IMR-90 (cell line): ENCODE measurements at regions not wholly inside any gene's neighbourhood (a gene's known extent, or its start where the extent isn't known, plus 50 kb on each side); places are given as distances from the start of the nearest gene placed in this dataset.

ENCODE experiments used
- ATAC-seq: fragments of 200-7000 bp; cut with Tn5 transposase; 2 replicates; pipeline ENCODE4 v1.9.1; 2020; ENCODE audit warnings: low read depth, mild to moderate bottlenecking, moderate library complexity
- BruUV-seq: library from RNA; stranded (reverse); fragments of 400-500 nt; replicated peaks from 2 replicates; lab custom pipeline; 2021; lab: Mats Ljungman, UMichigan
- CTCF ChIA-PET: fragments of 300-600 bp; formaldehyde crosslinking; extraction: SDS; loops from one replicate; lab custom pipeline; 2021; ENCODE audit warnings: antibody characterized with exemption; lab: Yijun Ruan, JAX
- POLR2A ChIA-PET: fragments of 300-600 bp; sonication (Branson Sonifier 250); formaldehyde crosslinking; loops from one replicate; lab custom pipeline; 2022; ENCODE audit warnings: antibody characterized with exemption; ENCODE audit not compliant: unreplicated experiment; lab: Charles Lee
- DNase-seq: peaks from one replicate; pipeline ENCODE4 v3.0.0; 2013
- H2AFZ ChIP-seq: replicated peaks from 2 replicates; pipeline ENCODE3; 2013; ENCODE audit warnings: low read length, mild to moderate bottlenecking; ENCODE audit not compliant: poor library complexity
- H2AK5ac ChIP-seq: 2 replicates; pipeline ENCODE4 v1.6.1; 2013; ENCODE audit warnings: low read depth, low read length, inconsistent platforms
- H2AK9ac ChIP-seq: replicated peaks from 2 replicates; pipeline ENCODE3; 2013; ENCODE audit warnings: mild to moderate bottlenecking, low read depth, low read length, moderate library complexity; ENCODE audit not compliant: poor library complexity
- H2BK120ac ChIP-seq: 2 replicates; pipeline ENCODE4 v1.6.1; 2013; ENCODE audit warnings: low read depth, low read length, inconsistent platforms
- H2BK15ac ChIP-seq: 3 replicates; pipeline ENCODE4 v1.6.1; 2013; ENCODE audit warnings: low read depth, low read length, inconsistent platforms
- H2BK20ac ChIP-seq: 2 replicates; pipeline ENCODE4 v1.6.1; 2013; ENCODE audit warnings: low read depth, mild to moderate bottlenecking, inconsistent platforms, low read length, moderate library complexity
- H2BK5ac ChIP-seq: 2 replicates; pipeline ENCODE4 v1.6.1; 2013; ENCODE audit warnings: mild to moderate bottlenecking, low read depth, low read length, inconsistent platforms; ENCODE audit not compliant: poor library complexity, severe bottlenecking
- H3K14ac ChIP-seq: replicated peaks from 2 replicates; pipeline ENCODE4 v1.6.1; 2013; ENCODE audit warnings: low read depth, low read length, inconsistent platforms
- H3K18ac ChIP-seq: 2 replicates; pipeline ENCODE4 v1.6.1; 2013; ENCODE audit warnings: low read depth, low read length, control low read depth
- H3K23ac ChIP-seq: 2 replicates; pipeline ENCODE4 v1.6.1; 2013; ENCODE audit warnings: low read depth, low read length, inconsistent platforms
- H3K27ac ChIP-seq: 2 replicates; pipeline ENCODE4 v1.5.1; 2013; ENCODE audit warnings: mild to moderate bottlenecking, control low read depth, low read length; ENCODE audit not compliant: insufficient read depth
- H3K27me3 ChIP-seq: 2 replicates; pipeline ENCODE4 v1.6.1; 2013; ENCODE audit warnings: low read length; ENCODE audit not compliant: control insufficient read depth, insufficient read depth
- H3K36me3 ChIP-seq: 2 replicates; pipeline ENCODE4 v1.6.1; 2013; ENCODE audit warnings: low read length, mixed read lengths; ENCODE audit not compliant: control insufficient read depth, insufficient read depth
- H3K4ac ChIP-seq: 2 replicates; pipeline ENCODE4 v1.6.1; 2013; ENCODE audit warnings: low read depth, low read length, inconsistent platforms
- H3K4me1 ChIP-seq: 2 replicates; pipeline ENCODE4 v1.6.1; 2013; ENCODE audit warnings: low read length, mixed read lengths; ENCODE audit not compliant: control insufficient read depth, insufficient read depth
- H3K4me2 ChIP-seq: 2 replicates; pipeline ENCODE4 v1.6.1; 2013; ENCODE audit warnings: low read depth, mild to moderate bottlenecking, control low read depth, low read length, moderate library complexity
- H3K4me3 ChIP-seq: 2 replicates; pipeline ENCODE4 v1.5.1; 2013; ENCODE audit warnings: low read depth, mild to moderate bottlenecking, control low read depth, low read length, moderate library complexity; ENCODE audit not compliant: insufficient read depth
- H3K56ac ChIP-seq: 2 replicates; pipeline ENCODE4 v1.6.1; 2013; ENCODE audit warnings: low read length, inconsistent platforms; ENCODE audit not compliant: insufficient read depth; ENCODE audit errors: extremely low read depth
- H3K79me1 ChIP-seq, 2 experiments: 2 replicates each; pipeline ENCODE4 v1.6.1; 2013; ENCODE audit warnings: low read length in 2 of 2, inconsistent platforms in 1 of 2, low read depth in 1 of 2
- H3K9ac ChIP-seq: 2 replicates; pipeline ENCODE4 v1.6.1; 2013; ENCODE audit warnings: low read depth, low read length, control low read depth
- H3K9me1 ChIP-seq: 2 replicates; pipeline ENCODE4 v1.6.1; 2013; ENCODE audit warnings: low read length, inconsistent platforms; ENCODE audit not compliant: insufficient read depth
- H3K9me3 ChIP-seq: 2 replicates; pipeline ENCODE4 v1.6.1; 2013; ENCODE audit warnings: low read length; ENCODE audit not compliant: control insufficient read depth, insufficient read depth
- H4K20me1 ChIP-seq: 2 replicates; pipeline ENCODE4 v1.6.1; 2013; ENCODE audit warnings: low read length, inconsistent platforms; ENCODE audit not compliant: insufficient read depth
- H4K5ac ChIP-seq: 2 replicates; pipeline ENCODE4 v1.6.1; 2013; ENCODE audit warnings: mild to moderate bottlenecking, low read depth, low read length, control low read depth
- H4K8ac ChIP-seq, 2 experiments: 2 replicates each; pipeline ENCODE4 v1.6.1; 2013; ENCODE audit warnings: low read depth in 2 of 2, low read length in 2 of 2, control low read depth in 1 of 2, inconsistent platforms in 1 of 2
- H4K91ac ChIP-seq: 2 replicates; pipeline ENCODE4 v1.6.1; 2013; ENCODE audit warnings: low read depth, low read length, inconsistent platforms; ENCODE audit not compliant: insufficient read depth
- CEBPB ChIP-seq: IDR thresholded peaks from 2 replicates; pipeline ENCODE4 v1.6.1; 2012; ENCODE audit warnings: low read depth, low read length, improper control_type of control experiment
- MAZ ChIP-seq: IDR thresholded peaks from 2 replicates; pipeline ENCODE4 v1.6.1; 2012; ENCODE audit warnings: low read depth, mild to moderate bottlenecking, low read length, improper control_type of control experiment, moderate library complexity, borderline replicate concordance
- MXI1 ChIP-seq: IDR thresholded peaks from 2 replicates; pipeline ENCODE4 v1.6.1; 2012; ENCODE audit warnings: low read depth, mild to moderate bottlenecking, low read length, moderate library complexity, borderline replicate concordance
- RCOR1 ChIP-seq: IDR thresholded peaks from 2 replicates; pipeline ENCODE4 v1.6.1; 2012; ENCODE audit warnings: mild to moderate bottlenecking, low read length, improper control_type of control experiment; ENCODE audit not compliant: insufficient replicate concordance
- RFX5 ChIP-seq: IDR thresholded peaks from 2 replicates; pipeline ENCODE4 v1.8.0; 2012; ENCODE audit warnings: low read depth, mild to moderate bottlenecking, low read length, moderate library complexity
- WGBS, 2 experiments: methylation state at CpG; one replicate each; pipeline versions ENCODE4 v1.1.5 to v1.1.7; 2013; ENCODE audit warnings: missing lambda C conversion rate in 2 of 2; ENCODE audit not compliant: insufficient read length in 1 of 2; ENCODE audit errors: extremely low coverage in 2 of 2; 5-methylcytosine and 5-hydroxymethylcytosine counted together
- dilution Hi-C: fragments of 300-500 bp; cut with HindIII; formaldehyde crosslinking; loops from one replicate; pipeline ENCODE4 v1.14.3; 2018; ENCODE audit warnings: low sequenced_read_pairs; ENCODE audit not compliant: unreplicated experiment
- in situ Hi-C: fragments of 300-500 bp; cut with MboI; formaldehyde crosslinking; loops from 3 replicates; pipeline ENCODE4 v1.14.3; 2019; ENCODE audit warnings: low sequenced_read_pairs, inconsistent platforms, mixed read lengths
- intact Hi-C: fragments of 100-400 bp; cut with micrococcal nuclease; formaldehyde crosslinking; loops from 2 replicates; pipeline ENCODE4 v1.10.0; 2022
- TF ChIP-seq, protein P1 (sequence below): fragments of 150-350 bp; IDR thresholded peaks from 2 replicates; pipeline ENCODE4 v1.6.1; 2016; ENCODE audit warnings: low read depth, mild to moderate bottlenecking, low read length, moderate library complexity, borderline replicate concordance
- TF ChIP-seq, protein P2 (sequence below): fragments of 150-350 bp; IDR thresholded peaks from 2 replicates; pipeline ENCODE4 v1.6.1; 2017; ENCODE audit warnings: mild to moderate bottlenecking, antibody characterized with exemption, low read length, low read depth
- TF ChIP-seq, protein P3 (sequence below): conservative IDR thresholded peaks from 2 replicates; pipeline ENCODE4 v1.5.1; 2012; ENCODE audit warnings: mild to moderate bottlenecking, low read depth, low read length, improper control_type of control experiment

DNA sequence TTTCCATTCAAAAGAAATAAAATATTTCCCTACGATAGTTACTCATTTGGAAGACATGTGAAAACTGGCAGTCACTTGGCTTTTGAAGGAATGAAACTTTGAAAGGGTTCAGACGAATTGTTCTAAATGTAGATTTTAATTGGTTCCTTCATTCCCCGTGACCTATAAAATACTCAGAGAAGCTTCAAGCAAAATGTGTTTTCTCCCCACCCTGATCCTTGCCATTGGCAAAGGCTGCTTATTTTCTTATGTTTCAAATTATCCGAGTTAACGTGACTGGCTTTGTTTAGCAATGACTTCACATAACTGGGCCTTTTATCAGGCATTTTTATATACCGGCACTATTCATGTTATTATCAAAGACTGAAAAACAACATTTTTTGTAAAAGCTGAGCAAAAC lies 204.1 kb upstream of the NEIL3 start:
- Histone ChIP-seq H3K27ac (no peak overlapping the region), H3K4me3 (no peak overlapping the region), H3K79me1 (no peaks in the 10 kb centered on the region), H3K56ac (no peak overlapping the region), H3K9ac (no peak overlapping the region), H3K36me3 (no peaks in the 10 kb centered on the region), H4K8ac (no peak overlapping the region), H3K9me3 (no peaks in the 10 kb centered on the region), H3K4me1 (no peaks in the 10 kb centered on the region), H3K4ac (no peak overlapping the region), H2BK5ac (no peak overlapping the region), H2AK5ac (no peak overlapping the region), H2BK120ac (no peak overlapping the region), H2AFZ (no peak overlapping the region), H4K20me1 (no peaks in the 10 kb centered on the region), H3K14ac (no peak overlapping the region), H3K18ac (no peak overlapping the region), H3K9me1 (no peaks in the 10 kb centered on the region), H4K5ac (no peak overlapping the region), H3K4me2 (no peak overlapping the region), H2BK20ac (no peak overlapping the region), H3K27me3 (no peaks in the 10 kb centered on the region), H2AK9ac (no peak overlapping the region), H3K23ac (no peak overlapping the region), H2BK15ac (no peak overlapping the region), H4K91ac (no peak overlapping the region)
- ChIA-PET POLR2A (no interaction called here), CTCF (interaction anchor here (1.2 kb wide), 1 partner anchor 58 kb away, joined by 4 read pairs; no protein-coding TSS in a partner anchor)
- TF ChIP-seq, protein P1, sequence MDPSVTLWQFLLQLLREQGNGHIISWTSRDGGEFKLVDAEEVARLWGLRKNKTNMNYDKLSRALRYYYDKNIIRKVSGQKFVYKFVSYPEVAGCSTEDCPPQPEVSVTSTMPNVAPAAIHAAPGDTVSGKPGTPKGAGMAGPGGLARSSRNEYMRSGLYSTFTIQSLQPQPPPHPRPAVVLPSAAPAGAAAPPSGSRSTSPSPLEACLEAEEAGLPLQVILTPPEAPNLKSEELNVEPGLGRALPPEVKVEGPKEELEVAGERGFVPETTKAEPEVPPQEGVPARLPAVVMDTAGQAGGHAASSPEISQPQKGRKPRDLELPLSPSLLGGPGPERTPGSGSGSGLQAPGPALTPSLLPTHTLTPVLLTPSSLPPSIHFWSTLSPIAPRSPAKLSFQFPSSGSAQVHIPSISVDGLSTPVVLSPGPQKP, result no peak
- TF ChIP-seq CEBPB (no peak), RCOR1 (no peak), RFX5 (no peak), MXI1 (no peak), MAZ (no peak)
- TF ChIP-seq, protein P2, sequence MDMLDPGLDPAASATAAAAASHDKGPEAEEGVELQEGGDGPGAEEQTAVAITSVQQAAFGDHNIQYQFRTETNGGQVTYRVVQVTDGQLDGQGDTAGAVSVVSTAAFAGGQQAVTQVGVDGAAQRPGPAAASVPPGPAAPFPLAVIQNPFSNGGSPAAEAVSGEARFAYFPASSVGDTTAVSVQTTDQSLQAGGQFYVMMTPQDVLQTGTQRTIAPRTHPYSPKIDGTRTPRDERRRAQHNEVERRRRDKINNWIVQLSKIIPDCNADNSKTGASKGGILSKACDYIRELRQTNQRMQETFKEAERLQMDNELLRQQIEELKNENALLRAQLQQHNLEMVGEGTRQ, result no peak
- TF ChIP-seq, protein P3, sequence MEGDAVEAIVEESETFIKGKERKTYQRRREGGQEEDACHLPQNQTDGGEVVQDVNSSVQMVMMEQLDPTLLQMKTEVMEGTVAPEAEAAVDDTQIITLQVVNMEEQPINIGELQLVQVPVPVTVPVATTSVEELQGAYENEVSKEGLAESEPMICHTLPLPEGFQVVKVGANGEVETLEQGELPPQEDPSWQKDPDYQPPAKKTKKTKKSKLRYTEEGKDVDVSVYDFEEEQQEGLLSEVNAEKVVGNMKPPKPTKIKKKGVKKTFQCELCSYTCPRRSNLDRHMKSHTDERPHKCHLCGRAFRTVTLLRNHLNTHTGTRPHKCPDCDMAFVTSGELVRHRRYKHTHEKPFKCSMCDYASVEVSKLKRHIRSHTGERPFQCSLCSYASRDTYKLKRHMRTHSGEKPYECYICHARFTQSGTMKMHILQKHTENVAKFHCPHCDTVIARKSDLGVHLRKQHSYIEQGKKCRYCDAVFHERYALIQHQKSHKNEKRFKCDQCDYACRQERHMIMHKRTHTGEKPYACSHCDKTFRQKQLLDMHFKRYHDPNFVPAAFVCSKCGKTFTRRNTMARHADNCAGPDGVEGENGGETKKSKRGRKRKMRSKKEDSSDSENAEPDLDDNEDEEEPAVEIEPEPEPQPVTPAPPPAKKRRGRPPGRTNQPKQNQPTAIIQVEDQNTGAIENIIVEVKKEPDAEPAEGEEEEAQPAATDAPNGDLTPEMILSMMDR, result no peak
- no CpG with 5 or more reads among the region's 6 CpGs for WGBS, 2 experiments
- in situ Hi-C loops, result loop anchor here (25.0 kb wide), 1 partner anchor 457 kb away; no protein-coding TSS in a partner anchor
- no peak for ATAC-seq
- intact Hi-C loops, result loop anchor here (5.0 kb wide), 2 partner anchors 337 to 728 kb away; partner anchors contain the start of gene AGA
- dilution Hi-C loops, result no loop called here
- no peak for DNase-seq
- no TSS peak for BruUV-seq
